SIG-M5 treated with dmso at 0.1 percent for 504 hours (cell line): ENCODE measurements at regions not wholly inside any gene's neighbourhood (a gene's known extent, or its start where the extent isn't known, plus 50 kb on each side); places are given as distances from the start of the nearest gene placed in this dataset.
"Not testable (repeated sequence)": the region's sequence is repeated elsewhere in the genome, so short reads cannot be mapped to it uniquely, and the experiment has no call there.

Experiments
- DNase-seq: peaks from one replicate; lab custom pipeline; 2025; ENCODE audit not compliant: unreplicated experiment; lab: John Stamatoyannopoulos, UW

DNA sequence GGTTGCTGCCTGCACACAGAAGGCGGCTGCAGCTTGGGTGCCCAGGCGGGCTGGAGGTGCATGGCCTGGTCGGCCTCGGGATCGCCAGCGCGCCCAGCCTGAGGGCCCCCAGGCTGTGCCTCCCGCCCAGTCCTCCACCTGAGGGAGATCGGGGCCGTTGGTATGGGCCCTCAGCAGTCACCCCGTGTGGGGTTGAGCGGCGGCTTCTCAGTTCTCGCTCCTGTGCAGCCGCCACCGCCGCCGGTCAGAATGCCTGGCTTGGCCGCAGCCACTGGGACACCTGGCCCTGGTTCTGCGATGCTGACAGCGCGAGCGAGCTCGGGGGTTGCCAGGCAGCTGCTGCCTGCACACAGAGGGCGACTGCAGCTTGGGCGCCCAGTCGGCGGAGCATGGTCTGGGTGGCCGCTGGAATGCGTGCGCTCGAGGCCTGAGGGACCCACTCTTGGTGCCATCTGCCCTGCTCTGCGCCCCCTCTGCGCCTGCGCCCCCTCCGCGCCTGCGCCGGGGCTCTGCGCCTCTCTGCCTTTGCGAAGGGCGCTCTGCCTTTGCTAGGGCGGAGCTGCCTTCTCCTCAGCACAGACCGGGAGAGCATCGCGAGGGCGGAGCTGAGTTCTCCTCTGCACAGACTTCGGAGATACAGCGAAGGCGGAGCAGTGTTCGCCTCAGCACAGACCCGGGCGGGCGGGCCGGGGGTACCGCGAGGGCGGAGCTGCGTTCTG, 84.6 kb upstream of the ZNG1F start:
- DNase-seq, result not testable (repeated sequence)

DNA sequence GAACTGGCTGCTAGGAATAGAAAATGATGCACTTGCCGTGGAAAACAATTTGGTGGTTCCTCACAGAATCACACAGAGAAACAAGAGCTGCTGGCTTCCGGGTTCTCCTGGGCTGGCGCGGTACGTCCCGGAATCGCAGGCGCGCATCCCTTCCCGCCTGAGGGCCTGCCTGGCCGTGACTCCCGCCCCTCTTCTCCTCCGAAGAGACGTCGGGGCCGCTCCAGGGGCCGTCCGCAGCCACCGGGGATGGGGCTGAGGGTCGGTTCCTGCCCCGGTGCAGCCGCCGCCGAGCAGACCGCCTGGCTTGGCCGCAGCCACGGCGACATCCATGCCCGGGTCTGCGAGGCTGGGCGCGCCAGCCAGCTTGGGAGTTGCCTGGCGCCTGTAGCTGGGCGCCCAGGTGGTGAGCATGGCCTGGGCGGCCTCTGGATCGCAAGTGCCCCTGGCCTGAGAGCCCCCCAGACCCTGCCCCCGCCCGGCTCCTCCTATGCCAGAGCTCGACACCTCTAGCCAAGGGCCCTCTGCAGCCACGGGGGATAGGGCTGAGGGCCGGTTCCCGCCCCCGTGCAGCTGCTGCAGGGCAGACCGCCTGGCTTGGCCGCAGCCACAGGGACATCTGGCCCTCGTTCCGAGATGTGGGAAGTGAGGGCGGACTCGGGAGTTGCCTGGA, 83.9 kb upstream of the ZNG1F start:
- DNase-seq, result not testable (repeated sequence)

DNA sequence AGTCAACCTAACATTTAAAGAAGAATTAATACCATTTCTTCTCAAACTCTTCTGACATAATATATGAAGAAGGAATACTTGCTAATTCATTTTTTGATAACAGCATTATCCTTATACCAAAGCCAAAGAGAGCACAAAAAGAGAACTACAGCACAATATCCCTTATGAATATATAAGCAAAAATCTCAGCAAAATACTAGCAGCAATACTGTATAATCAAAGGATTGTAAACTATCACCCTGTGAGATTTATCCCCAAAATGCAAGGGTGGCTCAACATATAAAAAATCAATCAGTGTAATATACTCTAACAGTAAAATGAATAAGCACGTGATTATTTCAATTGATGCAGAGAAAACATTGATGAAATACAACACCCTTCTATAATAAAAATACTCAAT, 81.9 kb upstream of the ZNG1F start:
- DNase-seq, result not testable (repeated sequence)

DNA sequence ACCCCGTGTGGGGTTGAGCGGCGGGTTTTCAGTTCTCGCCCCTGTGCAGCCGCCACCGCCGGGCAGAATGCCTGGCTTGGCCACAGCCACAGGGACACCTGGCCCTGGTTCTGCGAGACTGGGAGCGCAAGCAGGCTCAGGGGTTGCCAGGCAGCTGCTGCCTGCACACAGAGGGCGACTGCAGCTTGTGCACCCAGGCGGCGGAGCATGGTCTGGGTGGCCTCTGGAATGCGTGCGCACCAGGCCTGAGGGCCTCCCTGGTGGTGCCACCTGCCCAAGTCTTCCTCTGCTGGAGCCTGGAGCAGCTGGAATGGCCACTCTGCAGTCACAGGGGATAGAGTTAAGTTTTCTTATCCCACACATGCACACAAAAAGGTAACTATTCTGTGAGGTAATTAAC, 80.4 kb upstream of the ZNG1F start:
- DNase-seq, result not testable (repeated sequence)

DNA sequence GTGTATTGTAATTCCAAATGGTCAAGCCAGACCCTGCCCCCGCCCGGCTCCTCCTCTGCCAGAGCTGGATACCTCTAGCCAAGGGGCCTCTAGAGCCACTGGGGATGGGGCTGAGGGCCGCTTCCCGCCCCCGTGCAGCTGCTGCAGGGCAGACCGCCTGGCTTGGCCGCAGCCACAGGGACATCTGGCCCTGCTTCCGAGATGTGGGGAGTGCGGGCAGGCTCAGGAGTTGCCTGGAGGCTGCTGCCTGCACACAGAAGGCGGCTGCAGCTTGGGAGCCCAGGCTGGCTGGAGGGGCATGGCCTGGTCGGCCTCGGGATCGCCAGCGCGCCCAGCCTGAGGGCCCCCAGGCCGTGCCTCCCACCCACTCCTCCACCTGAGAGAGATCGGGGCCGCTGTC, 79.9 kb upstream of the ZNG1F start:
- not testable (repeated sequence) for DNase-seq

DNA sequence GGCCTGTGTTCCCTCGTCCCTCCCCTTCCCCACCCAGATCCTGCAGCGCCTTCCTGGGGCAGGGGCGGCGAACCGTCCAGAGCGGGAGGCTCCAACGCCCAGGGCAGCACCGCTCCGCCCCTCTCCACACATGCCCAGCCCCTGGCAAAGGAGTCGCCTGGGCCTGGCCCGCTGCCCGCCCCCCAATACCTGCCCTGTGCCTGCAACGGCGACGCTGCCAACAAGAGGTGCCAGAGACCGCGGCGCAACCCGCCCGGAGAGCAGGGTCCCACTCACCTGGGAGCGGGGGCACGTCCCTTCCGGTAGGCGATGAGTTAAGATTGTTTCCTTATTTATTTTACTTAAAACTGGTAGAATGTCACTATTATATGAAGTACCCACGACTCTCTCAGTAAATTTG, 77.5 kb upstream of the ZNG1F start:
- not testable (repeated sequence) for DNase-seq

DNA sequence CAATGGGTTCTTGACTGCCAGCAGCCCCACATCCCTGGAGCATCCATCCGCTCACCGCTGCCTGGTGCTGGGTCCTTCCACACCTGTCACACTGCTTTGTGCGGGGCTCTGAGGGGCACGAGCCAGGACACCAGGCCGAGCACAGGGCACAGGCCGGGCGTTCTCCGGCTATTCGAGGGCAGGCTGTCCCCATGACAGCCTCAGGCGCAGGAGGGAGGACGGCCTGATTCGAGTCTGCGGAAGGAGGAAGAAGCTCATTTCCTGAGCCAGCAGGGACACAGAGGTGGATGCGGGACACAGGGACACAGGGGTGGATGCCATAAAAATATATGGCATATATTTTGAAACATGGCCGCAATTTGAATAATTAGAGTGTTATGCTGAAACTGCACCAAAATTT, 76.9 kb upstream of the ZNG1F start:
- DNase-seq, result not testable (repeated sequence)

DNA sequence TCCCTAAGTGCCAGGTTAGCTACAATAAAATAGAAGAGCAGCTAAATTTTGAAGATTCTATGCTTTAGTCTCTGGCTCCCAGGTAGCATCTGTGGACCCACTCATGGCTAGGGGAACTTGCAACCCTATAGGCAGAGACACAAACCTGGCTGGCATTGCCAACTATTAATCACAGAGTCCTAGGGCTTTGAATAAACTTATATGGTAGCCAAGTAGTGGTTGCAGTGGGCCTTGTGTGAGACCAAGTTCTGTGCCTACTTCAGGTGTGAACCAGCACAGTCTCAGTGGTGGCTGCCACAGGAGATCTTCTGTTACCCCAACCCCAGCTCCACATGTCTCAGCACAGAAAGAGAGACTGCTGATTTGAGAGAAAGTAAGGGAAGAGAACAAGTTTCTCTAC, 62.9 kb upstream of the ZNG1F start:
- DNase-seq, result not testable (repeated sequence)

DNA sequence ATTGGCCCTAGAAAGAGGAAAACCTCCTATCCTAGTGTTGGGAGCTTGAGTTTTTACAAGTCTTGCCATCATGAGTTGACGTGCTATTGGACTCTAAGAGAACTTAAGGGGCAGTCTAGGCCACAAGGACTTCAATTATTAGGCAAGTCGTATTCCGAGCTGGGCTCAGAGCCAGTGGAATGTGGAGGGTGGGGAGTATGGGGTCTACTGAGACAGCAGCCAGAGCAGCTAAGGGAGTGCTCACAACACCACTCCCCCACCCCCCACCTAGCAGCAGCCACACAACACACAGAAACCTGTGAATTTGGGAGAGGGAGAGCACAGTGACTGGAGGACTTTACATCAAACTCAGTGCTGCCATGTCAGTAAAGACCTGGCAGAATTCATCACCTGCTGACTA, 62.0 kb upstream of the ZNG1F start:
- not testable (repeated sequence) for DNase-seq

GRCh38 chr9:41246702-41247101, 57.6 kb upstream of the ZNG1F start:
- DNase-seq, result not testable (repeated sequence)
